ENCODE measurements at regions not wholly inside any gene's neighbourhood (a gene's known extent, or its start where the extent isn't known, plus 50 kb on each side); places are given as distances from the start of the nearest gene placed in this dataset.

DNA sequence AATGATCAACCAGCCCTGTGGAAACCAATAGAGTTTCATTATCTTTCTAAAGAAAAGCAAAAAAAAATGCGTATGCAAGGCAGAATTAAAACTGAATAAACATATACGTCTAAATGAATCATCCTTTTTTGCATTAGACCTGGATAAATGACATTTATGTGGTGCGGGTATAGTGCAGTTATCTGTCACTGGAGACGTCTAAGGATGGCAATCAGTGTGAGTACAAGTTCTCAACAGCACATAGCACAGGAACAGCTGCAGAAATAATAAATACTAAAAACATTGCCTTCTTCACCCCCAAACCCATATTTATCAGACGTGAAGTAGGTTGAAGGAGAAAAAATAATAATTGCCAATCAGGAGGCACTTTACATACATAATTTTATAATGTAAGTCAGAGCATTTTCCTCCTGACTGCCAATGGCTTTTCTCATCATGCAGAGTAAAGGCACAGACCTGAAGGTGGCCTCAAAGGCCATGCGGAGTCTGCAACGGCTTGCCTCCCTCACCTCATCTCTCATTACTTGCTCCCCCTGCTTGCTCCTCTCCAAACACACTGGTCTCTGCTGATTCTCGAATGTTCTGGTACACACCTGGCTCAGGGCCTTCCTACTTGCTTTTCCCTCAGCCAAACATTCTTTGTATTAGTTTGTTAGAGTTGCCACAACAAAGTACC lies 574.7 kb upstream of the PLXNA2 start:
- Histone ChIP-seq H3K4me3 (no peak overlapping the region), H3K9me3 (replicated peaks) (no peaks in the 10 kb centered on the region), H3K4me1 (replicated peaks) (no peaks in the 10 kb centered on the region), H3K27ac (no peak overlapping the region), H3K36me3 (no peaks in the 10 kb centered on the region), H3K27me3 (replicated peaks) (no peaks in the 10 kb centered on the region)
- no peak for DNase-seq (ENCODE audit: low read depth in 1 of 2, low spot score in 2 of 2)

DNA sequence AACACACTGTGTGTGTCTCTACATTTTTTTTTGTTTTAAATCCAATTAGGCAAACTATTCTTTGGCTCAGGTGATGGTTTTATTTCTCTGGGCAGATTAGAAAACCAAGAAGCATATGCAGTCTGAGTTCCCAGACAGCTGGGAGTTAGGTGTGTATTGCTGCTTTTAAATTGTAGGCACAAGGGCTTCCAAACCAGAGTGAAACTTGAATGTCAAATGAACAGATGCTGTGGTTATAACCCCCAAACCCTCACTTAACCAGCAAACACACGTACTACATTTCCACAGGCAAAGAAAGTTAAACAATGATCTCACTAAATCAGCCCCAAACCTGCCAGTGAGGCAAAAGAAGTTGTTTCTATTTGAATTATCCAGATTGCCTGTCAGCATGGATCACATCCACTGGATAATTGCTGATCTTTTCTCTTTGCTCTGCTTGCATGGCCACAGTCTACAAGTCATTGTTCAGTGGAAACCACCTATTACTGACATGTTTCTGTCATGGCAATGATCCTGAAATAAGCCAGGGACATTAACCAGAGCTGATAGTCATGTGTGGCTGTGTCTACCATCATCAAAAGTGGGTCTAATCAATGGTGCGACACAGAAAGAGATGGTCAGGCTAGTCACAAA lies 576.5 kb upstream of the PLXNA2 start:
- H3K4me3 ChIP-seq, result no peak overlapping the region
- H3K9me3 ChIP-seq (replicated peaks), result no peaks in the 10 kb centered on the region
- H3K36me3 ChIP-seq, result no peaks in the 10 kb centered on the region
- H3K4me1 ChIP-seq (replicated peaks), result no peaks in the 10 kb centered on the region
- no peak for DNase-seq (ENCODE audit: low read depth in 1 of 2, low spot score in 2 of 2)
- H3K27me3 ChIP-seq (replicated peaks), result no peaks in the 10 kb centered on the region
- H3K27ac ChIP-seq, result no peak overlapping the region

DNA sequence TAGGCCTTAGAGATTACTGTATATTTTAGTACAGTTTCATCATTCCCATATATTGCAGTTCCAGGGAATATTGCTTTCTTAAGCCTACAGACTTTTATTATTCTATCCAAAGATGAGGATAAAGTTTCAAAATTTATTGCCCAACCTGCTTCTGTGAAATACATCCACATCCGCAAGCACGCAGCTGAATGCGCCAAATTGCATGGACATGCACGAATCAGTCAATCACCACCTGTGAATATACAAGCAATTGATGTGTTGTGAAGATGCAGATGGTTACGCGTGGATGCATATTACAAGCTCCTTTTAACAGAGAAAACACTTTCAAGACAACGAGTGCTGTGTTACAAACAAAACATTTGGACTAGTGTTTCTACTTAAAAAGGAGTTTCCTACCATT lies 577.8 kb upstream of the PLXNA2 start:
- DNase-seq (ENCODE audit: low read depth in 1 of 2, low spot score in 2 of 2), result no peak
- Histone ChIP-seq H3K27me3 (replicated peaks) (no peaks in the 10 kb centered on the region), H3K9me3 (replicated peaks) (no peaks in the 10 kb centered on the region), H3K4me3 (no peak overlapping the region), H3K4me1 (replicated peaks) (no peaks in the 10 kb centered on the region), H3K36me3 (no peaks in the 10 kb centered on the region), H3K27ac (no peak overlapping the region)

DNA sequence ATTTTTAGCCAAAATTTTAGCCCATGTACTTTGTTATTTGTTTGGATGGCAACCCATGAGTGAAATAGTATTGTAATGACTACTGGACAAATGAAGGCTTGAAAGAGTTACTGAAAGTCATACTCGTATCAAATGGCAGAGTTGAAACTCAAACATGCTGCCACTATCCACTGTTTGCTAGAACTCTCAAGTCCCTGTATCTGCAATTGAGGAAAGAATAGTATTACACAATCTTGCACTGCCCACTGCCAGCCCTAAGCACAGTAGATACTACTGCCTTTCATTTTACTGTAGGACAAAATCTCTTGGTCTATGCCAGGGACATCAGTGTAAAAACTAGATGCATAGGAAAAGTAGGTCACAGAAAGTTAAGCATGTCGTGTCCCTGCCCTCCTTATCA lies 581.1 kb upstream of the PLXNA2 start:
- Histone ChIP-seq H3K27ac (no peak overlapping the region), H3K9me3 (replicated peaks) (no peaks in the 10 kb centered on the region), H3K4me3 (no peak overlapping the region), H3K4me1 (replicated peaks) (peaks cover 7% of the 10 kb centered on the region), H3K27me3 (replicated peaks) (no peaks in the 10 kb centered on the region), H3K36me3 (no peaks in the 10 kb centered on the region)
- DNase-seq (ENCODE audit: low read depth in 1 of 2, low spot score in 2 of 2), result no peak

DNA sequence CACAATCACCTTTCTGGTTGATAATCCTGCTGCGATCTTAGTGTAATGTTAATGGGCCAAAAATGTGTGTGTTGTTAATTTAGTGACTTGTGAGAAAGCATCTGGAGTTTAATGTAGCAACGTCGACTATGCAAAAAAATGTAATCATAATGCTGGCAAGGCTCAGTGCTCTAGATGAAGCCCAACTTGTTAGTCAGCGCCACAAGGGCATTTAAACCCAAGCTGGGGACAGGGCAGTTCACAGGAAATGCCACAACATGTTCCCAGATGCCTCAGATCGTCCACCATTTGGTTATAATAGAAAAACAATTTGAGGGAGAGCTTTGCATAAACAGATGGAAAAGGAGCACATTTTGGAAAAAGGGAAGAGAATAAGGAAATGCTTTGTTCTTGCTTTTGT lies 585.4 kb upstream of the PLXNA2 start:
- H3K27ac ChIP-seq, result no peak overlapping the region
- H3K27me3 ChIP-seq (replicated peaks), result no peaks in the 10 kb centered on the region
- H3K36me3 ChIP-seq, result no peaks in the 10 kb centered on the region
- peaks cover 12% of the 10 kb centered on the region for H3K4me1 ChIP-seq (replicated peaks)
- no peak overlapping the region for H3K4me3 ChIP-seq
- DNase-seq (ENCODE audit: low read depth in 1 of 2, low spot score in 2 of 2), result no peak
- H3K9me3 ChIP-seq (replicated peaks), result no peaks in the 10 kb centered on the region

DNA sequence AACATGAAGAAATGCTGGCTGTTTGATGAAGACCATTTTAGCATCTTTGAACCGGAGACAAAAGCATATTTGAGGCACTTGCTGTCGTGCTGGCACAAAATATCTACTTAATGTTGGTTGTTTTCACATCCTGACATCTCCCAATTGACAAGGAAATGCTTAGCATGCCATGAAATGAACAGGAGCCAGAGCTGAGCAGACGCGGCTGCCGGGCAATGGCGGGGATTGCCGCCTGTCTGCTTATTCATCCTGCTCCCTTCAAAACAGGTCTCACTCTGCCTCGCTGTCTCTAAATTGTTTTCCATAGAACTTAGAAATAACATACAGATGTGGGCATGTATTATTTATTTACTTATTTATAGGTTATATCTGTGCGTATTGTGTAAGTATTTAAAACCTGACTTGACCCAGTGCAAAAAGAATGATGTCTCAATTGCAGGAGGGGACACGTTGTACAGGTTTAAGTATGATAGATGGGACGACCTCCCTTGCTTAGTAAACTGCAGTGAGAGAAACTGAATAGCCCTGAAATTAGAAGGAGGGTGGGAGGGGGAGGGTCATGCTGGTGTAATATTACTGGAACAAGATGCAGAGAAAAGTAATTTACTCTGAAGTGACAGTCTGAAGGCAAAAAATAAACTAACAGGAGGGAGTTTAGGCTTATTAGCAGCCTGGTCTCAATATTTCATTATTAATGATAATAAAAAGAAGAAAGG lies 590.4 kb upstream of the PLXNA2 start:
- no peak overlapping the region for H3K27ac ChIP-seq
- peaks cover 19% of the 10 kb centered on the region for H3K4me1 ChIP-seq (replicated peaks)
- DNase-seq (ENCODE audit: low read depth in 1 of 2, low spot score in 2 of 2), result peak in 1 of 2 experiments; percentile 18
- no peak overlapping the region for H3K4me3 ChIP-seq
- no peaks in the 10 kb centered on the region for H3K36me3 ChIP-seq
- H3K9me3 ChIP-seq (replicated peaks), result no peaks in the 10 kb centered on the region
- H3K27me3 ChIP-seq (replicated peaks), result no peaks in the 10 kb centered on the region

DNA sequence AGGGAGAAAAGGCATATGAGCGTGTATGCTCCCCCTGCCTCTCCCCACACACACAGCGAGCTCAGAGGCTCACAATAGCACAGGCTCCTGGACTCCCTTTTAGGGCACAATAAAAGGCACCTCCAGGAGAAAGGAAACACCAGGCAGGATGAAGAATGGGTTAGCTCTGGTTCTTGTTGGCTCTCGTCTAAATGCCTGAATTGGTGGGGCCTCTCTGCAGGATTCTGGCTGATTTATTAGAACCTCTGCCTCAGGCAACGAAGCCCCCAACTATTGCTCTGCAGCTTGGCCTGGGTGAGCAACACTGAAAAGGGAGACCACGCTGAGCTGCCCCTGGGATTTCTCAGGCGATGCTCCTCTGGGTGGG lies 590.9 kb upstream of the PLXNA2 start:
- Histone ChIP-seq H3K36me3 (no peaks in the 10 kb centered on the region), H3K4me3 (no peak overlapping the region), H3K27ac (no peak overlapping the region), H3K27me3 (replicated peaks) (no peaks in the 10 kb centered on the region), H3K9me3 (replicated peaks) (no peaks in the 10 kb centered on the region), H3K4me1 (replicated peaks) (peaks cover 14% of the 10 kb centered on the region)
- DNase-seq (ENCODE audit: low read depth in 1 of 2, low spot score in 2 of 2), result no peak

DNA sequence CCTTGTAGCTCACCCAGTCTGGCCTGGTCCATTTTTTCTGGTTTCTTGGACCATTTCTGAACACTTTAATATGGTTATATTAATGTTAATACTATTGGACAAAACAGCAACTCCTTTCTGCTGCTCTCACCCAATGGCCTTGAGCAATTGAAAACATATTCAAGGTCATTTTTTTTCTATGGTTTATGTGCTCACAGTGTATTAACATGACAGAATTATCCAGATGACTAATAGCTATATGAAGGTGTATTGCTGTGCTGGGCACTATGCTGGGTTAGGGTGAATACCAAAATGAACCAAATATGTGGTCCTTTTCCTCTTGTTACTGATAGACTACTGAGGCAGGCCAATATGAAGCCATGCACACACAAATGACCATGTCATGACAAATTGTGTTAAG lies 591.6 kb upstream of the PLXNA2 start:
- no peaks in the 10 kb centered on the region for H3K27me3 ChIP-seq (replicated peaks)
- H3K4me1 ChIP-seq (replicated peaks), result peaks cover 14% of the 10 kb centered on the region; the same call in 1 of the 2 replicates
- no peak overlapping the region for H3K4me3 ChIP-seq
- no peaks in the 10 kb centered on the region for H3K36me3 ChIP-seq
- DNase-seq (ENCODE audit: low read depth in 1 of 2, low spot score in 2 of 2), result no peak
- H3K27ac ChIP-seq, result no peak overlapping the region
- H3K9me3 ChIP-seq (replicated peaks), result no peaks in the 10 kb centered on the region

DNA sequence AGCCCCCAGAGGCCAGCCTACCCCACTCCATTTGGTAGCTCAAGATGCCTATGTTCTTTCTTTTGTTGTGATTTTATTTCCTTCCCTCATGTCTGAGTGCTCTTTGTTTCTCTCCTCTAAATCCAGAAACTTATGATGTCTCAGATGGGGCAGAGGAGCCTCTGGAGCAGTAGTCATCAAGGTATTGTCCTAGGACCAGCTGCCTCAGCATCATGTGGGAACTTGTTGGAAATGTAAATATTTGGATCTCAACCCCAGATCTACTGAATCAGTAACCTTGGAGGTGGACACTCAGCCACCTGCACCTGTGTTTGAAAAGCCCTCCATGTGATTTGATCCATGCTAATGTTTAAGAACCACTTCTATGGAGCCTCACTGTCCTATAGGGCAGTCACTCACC lies 593.1 kb upstream of the PLXNA2 start:
- Histone ChIP-seq H3K9me3 (replicated peaks) (no peaks in the 10 kb centered on the region), H3K27ac (no peak overlapping the region), H3K36me3 (no peaks in the 10 kb centered on the region), H3K27me3 (replicated peaks) (no peaks in the 10 kb centered on the region), H3K4me3 (no peak overlapping the region), H3K4me1 (replicated peaks) (peaks cover 14% of the 10 kb centered on the region; the same call in 1 of the 2 replicates)
- no peak for DNase-seq (ENCODE audit: low read depth in 1 of 2, low spot score in 2 of 2)

DNA sequence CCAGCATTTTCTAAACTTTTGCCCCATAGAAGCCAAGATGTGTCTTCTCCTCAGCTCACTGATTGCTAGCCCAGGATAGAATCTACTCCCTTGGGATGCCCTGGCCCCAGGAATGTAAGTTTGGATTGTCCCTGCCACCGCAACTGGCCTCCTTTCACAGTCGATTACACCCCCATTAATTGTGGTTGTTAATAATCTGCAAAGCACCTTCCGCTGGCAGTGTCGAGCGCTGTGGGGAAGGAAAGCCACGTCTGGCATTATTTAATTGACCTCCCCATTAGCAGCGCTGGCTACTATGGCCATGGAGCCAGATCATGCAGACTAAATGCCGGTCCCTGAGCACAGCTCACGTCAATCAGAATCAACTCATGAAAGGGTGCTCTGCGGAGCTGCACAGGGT lies 597.3 kb upstream of the PLXNA2 start:
- no peak for DNase-seq (ENCODE audit: low read depth in 1 of 2, low spot score in 2 of 2)

DNA sequence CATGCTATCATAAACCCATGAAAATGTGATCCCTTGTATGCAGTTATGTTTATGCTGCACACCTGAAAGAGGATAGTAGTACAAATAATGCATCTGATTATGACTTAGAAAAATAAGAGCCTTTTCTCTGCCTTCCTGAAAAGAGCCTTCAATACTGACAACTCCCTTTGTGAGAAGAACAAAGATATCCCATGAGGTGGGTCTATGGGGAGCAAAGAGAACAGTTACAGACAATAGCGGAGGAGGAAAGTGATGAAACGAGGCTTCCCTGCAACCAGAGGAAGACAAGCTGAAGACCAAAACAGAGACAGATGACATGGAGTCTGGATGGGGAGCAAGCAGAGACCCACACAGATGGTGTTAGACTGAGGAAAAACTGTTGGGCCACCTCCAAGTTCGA lies 598.3 kb upstream of the PLXNA2 start:
- H3K4me1 ChIP-seq (replicated peaks), result no peaks in the 10 kb centered on the region
- H3K4me3 ChIP-seq, result no peak overlapping the region
- DNase-seq (ENCODE audit: low read depth in 1 of 2, low spot score in 2 of 2), result no peak

More for the DNA sequence above, 597.3 kb upstream of the PLXNA2 start:
- Histone ChIP-seq H3K4me1 (replicated peaks) (0 out of 2 replicates have a peak, but pooled peaks cover 7% of the 10 kb centered on the region), H3K27me3 (replicated peaks) (no peaks in the 10 kb centered on the region), H3K9me3 (replicated peaks) (no peaks in the 10 kb centered on the region), H3K36me3 (no peaks in the 10 kb centered on the region), H3K27ac (no peak overlapping the region), H3K4me3 (no peak overlapping the region)

DNA sequence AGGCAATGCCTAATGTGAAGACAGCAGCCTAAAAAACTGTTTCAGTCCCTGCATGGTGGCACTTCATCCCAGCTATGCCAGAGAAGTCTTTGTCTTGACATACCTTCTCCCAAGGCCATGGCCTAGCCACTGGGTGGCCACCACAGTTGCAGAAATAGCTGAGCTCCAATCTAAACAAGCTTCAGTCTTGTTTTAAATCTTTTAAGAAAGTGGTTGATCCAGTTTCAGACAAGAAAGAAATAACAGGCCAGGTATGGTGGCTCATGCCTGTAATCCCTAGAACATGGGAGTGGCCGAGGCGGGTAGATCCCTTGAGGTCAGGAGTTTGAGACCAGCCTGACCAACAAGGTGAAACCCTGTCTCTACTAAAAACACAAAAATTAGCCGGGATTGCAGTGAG lies 600.0 kb upstream of the PLXNA2 start:
- H3K27ac ChIP-seq, result no peak overlapping the region
- no peaks in the 10 kb centered on the region for H3K4me1 ChIP-seq (replicated peaks)
- H3K27me3 ChIP-seq (replicated peaks), result no peaks in the 10 kb centered on the region
- DNase-seq (ENCODE audit: low read depth in 1 of 2, low spot score in 2 of 2), result no peak
- H3K9me3 ChIP-seq (replicated peaks), result no peaks in the 10 kb centered on the region
- no peak overlapping the region for H3K4me3 ChIP-seq
- H3K36me3 ChIP-seq, result no peaks in the 10 kb centered on the region

More for the DNA sequence above, 598.3 kb upstream of the PLXNA2 start:
- H3K9me3 ChIP-seq (replicated peaks), result no peaks in the 10 kb centered on the region
- no peaks in the 10 kb centered on the region for H3K27me3 ChIP-seq (replicated peaks)
- H3K36me3 ChIP-seq, result no peaks in the 10 kb centered on the region
- H3K27ac ChIP-seq, result no peak overlapping the region

DNA sequence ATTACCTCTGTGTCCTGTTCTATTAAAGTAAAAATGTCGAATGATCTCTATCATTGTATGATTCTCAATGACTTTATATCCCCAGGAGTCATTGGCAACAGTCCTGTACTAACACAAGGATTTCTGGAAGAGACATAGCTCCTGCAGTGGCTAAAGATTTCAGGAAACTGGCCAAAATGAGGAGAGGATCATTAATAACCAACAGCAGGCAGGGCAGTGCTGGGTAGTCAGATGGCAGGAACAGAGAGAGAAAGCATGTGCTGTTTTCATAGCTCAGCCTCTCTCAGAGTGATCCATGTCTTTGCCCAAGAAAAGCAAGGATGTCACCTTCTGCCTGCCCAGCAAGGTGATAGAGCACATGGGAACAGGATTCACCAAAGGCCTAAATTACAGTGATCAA lies 604.7 kb upstream of the PLXNA2 start:
- Histone ChIP-seq H3K27me3 (replicated peaks) (no peaks in the 10 kb centered on the region), H3K27ac (no peak overlapping the region), H3K36me3 (no peaks in the 10 kb centered on the region), H3K9me3 (replicated peaks) (no peaks in the 10 kb centered on the region), H3K4me1 (replicated peaks) (peaks cover 16% of the 10 kb centered on the region), H3K4me3 (no peak overlapping the region)
- DNase-seq (ENCODE audit: low read depth in 1 of 2, low spot score in 2 of 2), result no peak

DNA sequence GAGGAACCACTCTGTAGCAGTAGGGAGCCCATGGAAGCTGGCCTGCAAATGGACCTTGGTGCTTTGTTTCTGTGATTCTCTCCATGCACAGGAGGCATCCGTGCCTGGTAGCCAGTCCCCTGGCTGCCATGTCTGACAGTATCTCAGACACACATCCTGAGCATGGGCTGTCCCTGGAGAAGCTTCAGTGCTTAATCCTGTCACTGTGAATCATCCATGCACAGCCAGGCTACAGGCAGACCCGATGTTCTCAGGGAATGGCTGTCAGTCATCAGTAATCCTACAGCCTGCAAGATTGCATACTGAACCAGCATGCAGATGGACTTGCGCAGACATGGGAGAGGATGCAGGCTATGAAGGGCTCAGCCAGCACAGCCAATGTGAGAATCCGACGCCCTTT lies 606.3 kb upstream of the PLXNA2 start:
- H3K4me3 ChIP-seq, result no peak overlapping the region
- H3K27me3 ChIP-seq (replicated peaks), result no peaks in the 10 kb centered on the region
- H3K36me3 ChIP-seq, result no peaks in the 10 kb centered on the region
- no peaks in the 10 kb centered on the region for H3K9me3 ChIP-seq (replicated peaks)
- peaks cover 16% of the 10 kb centered on the region for H3K4me1 ChIP-seq (replicated peaks)
- H3K27ac ChIP-seq, result no peak overlapping the region
- no peak for DNase-seq (ENCODE audit: low read depth in 1 of 2, low spot score in 2 of 2)

Data from SJSA1 (cell line).